ENCODE measurements at regions not wholly inside any gene's neighbourhood (a gene's known extent, or its start where the extent isn't known, plus 50 kb on each side); places are given as distances from the start of the nearest gene placed in this dataset.

DNA sequence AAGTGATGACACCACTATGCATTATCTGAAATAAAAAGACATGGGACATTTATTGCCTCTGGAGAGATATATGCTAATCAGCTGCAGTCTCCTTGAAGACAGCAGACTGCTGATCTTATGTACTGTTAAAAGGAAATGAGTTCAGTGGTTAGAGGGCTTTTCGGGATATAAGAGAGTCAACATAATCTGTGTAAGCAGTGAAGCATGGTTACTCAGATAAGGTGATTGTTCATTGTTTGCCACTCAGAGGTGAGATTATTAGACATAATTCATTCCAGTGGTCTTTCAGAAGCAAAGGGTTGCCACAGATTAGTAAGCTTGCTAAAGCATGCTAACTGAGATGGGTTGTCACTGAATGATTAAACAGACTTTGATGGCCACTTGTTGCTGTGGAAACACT lies 1450.7 kb upstream of the ADGRB3 start:
- TF ChIP-seq, protein P1, sequence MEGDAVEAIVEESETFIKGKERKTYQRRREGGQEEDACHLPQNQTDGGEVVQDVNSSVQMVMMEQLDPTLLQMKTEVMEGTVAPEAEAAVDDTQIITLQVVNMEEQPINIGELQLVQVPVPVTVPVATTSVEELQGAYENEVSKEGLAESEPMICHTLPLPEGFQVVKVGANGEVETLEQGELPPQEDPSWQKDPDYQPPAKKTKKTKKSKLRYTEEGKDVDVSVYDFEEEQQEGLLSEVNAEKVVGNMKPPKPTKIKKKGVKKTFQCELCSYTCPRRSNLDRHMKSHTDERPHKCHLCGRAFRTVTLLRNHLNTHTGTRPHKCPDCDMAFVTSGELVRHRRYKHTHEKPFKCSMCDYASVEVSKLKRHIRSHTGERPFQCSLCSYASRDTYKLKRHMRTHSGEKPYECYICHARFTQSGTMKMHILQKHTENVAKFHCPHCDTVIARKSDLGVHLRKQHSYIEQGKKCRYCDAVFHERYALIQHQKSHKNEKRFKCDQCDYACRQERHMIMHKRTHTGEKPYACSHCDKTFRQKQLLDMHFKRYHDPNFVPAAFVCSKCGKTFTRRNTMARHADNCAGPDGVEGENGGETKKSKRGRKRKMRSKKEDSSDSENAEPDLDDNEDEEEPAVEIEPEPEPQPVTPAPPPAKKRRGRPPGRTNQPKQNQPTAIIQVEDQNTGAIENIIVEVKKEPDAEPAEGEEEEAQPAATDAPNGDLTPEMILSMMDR (IDR thresholded peaks at IDR 0.05; ENCODE audit: control extremely low read depth in 1 of 3, insufficient read depth in 1 of 3, low read depth in 1 of 3, low read length in 3 of 3), result no peak
- TF ChIP-seq, protein P2, sequence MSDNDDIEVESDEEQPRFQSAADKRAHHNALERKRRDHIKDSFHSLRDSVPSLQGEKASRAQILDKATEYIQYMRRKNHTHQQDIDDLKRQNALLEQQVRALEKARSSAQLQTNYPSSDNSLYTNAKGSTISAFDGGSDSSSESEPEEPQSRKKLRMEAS (IDR thresholded peaks at IDR 0.05), result no peak
- TF ChIP-seq NRF1 (IDR thresholded peaks at IDR 0.05; ENCODE audit: low read depth, low read length) (no peak), CBX5 (IDR thresholded peaks at IDR 0.05; ENCODE audit: low read depth, low read length) (no peak), YY1 (IDR thresholded peaks at IDR 0.05; ENCODE audit: low read depth, low read length) (no peak), POLR2AphosphoS5 (IDR thresholded peaks at IDR 0.05; ENCODE audit: low read depth, low read length) (no peak), TAF7 (optimal IDR thresholded peaks at IDR 0.05; ENCODE audit: borderline replicate concordance, low read depth, low read length) (no peak), RNF2 (IDR thresholded peaks at IDR 0.05; ENCODE audit: borderline replicate concordance, low read depth, low read length, missing control alignments, poor library complexity, severe bottlenecking) (no peak), SUZ12 (IDR thresholded peaks at IDR 0.05; ENCODE audit: low read length) (no peak), CREB1 (IDR thresholded peaks at IDR 0.05) (no peak)
- TF ChIP-seq, protein P3, sequence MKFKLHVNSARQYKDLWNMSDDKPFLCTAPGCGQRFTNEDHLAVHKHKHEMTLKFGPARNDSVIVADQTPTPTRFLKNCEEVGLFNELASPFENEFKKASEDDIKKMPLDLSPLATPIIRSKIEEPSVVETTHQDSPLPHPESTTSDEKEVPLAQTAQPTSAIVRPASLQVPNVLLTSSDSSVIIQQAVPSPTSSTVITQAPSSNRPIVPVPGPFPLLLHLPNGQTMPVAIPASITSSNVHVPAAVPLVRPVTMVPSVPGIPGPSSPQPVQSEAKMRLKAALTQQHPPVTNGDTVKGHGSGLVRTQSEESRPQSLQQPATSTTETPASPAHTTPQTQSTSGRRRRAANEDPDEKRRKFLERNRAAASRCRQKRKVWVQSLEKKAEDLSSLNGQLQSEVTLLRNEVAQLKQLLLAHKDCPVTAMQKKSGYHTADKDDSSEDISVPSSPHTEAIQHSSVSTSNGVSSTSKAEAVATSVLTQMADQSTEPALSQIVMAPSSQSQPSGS (IDR thresholded peaks at IDR 0.05; ENCODE audit: low read length), result no peak
- TF ChIP-seq, protein P4, sequence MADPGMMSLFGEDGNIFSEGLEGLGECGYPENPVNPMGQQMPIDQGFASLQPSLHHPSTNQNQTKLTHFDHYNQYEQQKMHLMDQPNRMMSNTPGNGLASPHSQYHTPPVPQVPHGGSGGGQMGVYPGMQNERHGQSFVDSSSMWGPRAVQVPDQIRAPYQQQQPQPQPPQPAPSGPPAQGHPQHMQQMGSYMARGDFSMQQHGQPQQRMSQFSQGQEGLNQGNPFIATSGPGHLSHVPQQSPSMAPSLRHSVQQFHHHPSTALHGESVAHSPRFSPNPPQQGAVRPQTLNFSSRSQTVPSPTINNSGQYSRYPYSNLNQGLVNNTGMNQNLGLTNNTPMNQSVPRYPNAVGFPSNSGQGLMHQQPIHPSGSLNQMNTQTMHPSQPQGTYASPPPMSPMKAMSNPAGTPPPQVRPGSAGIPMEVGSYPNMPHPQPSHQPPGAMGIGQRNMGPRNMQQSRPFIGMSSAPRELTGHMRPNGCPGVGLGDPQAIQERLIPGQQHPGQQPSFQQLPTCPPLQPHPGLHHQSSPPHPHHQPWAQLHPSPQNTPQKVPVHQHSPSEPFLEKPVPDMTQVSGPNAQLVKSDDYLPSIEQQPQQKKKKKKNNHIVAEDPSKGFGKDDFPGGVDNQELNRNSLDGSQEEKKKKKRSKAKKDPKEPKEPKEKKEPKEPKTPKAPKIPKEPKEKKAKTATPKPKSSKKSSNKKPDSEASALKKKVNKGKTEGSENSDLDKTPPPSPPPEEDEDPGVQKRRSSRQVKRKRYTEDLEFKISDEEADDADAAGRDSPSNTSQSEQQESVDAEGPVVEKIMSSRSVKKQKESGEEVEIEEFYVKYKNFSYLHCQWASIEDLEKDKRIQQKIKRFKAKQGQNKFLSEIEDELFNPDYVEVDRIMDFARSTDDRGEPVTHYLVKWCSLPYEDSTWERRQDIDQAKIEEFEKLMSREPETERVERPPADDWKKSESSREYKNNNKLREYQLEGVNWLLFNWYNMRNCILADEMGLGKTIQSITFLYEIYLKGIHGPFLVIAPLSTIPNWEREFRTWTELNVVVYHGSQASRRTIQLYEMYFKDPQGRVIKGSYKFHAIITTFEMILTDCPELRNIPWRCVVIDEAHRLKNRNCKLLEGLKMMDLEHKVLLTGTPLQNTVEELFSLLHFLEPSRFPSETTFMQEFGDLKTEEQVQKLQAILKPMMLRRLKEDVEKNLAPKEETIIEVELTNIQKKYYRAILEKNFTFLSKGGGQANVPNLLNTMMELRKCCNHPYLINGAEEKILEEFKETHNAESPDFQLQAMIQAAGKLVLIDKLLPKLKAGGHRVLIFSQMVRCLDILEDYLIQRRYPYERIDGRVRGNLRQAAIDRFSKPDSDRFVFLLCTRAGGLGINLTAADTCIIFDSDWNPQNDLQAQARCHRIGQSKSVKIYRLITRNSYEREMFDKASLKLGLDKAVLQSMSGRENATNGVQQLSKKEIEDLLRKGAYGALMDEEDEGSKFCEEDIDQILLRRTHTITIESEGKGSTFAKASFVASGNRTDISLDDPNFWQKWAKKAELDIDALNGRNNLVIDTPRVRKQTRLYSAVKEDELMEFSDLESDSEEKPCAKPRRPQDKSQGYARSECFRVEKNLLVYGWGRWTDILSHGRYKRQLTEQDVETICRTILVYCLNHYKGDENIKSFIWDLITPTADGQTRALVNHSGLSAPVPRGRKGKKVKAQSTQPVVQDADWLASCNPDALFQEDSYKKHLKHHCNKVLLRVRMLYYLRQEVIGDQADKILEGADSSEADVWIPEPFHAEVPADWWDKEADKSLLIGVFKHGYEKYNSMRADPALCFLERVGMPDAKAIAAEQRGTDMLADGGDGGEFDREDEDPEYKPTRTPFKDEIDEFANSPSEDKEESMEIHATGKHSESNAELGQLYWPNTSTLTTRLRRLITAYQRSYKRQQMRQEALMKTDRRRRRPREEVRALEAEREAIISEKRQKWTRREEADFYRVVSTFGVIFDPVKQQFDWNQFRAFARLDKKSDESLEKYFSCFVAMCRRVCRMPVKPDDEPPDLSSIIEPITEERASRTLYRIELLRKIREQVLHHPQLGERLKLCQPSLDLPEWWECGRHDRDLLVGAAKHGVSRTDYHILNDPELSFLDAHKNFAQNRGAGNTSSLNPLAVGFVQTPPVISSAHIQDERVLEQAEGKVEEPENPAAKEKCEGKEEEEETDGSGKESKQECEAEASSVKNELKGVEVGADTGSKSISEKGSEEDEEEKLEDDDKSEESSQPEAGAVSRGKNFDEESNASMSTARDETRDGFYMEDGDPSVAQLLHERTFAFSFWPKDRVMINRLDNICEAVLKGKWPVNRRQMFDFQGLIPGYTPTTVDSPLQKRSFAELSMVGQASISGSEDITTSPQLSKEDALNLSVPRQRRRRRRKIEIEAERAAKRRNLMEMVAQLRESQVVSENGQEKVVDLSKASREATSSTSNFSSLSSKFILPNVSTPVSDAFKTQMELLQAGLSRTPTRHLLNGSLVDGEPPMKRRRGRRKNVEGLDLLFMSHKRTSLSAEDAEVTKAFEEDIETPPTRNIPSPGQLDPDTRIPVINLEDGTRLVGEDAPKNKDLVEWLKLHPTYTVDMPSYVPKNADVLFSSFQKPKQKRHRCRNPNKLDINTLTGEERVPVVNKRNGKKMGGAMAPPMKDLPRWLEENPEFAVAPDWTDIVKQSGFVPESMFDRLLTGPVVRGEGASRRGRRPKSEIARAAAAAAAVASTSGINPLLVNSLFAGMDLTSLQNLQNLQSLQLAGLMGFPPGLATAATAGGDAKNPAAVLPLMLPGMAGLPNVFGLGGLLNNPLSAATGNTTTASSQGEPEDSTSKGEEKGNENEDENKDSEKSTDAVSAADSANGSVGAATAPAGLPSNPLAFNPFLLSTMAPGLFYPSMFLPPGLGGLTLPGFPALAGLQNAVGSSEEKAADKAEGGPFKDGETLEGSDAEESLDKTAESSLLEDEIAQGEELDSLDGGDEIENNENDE (IDR thresholded peaks at IDR 0.05; ENCODE audit: insufficient replicate concordance, low read length), result no peak

Data from H1 (cell line).